AG09309 (cell line): ENCODE measurements at regions not wholly inside any gene's neighbourhood (a gene's known extent, or its start where the extent isn't known, plus 50 kb on each side); places are given as distances from the start of the nearest gene placed in this dataset.

Experiments used
- DNase-seq: peaks from one replicate; pipeline ENCODE4 v3.0.0-alpha.2; 2010; ENCODE audit warnings: low read depth
- H3K4me3 ChIP-seq: 2 replicates; pipeline ENCODE4 v1.5.1; 2011; ENCODE audit warnings: mild to moderate bottlenecking, low read depth, low read length, moderate library complexity; ENCODE audit not compliant: control insufficient read depth
- CTCF ChIP-seq: IDR thresholded peaks from 2 replicates; pipeline ENCODE4 v1.5.1; 2011; ENCODE audit warnings: mild to moderate bottlenecking, low read depth, low read length, inconsistent platforms; ENCODE audit not compliant: insufficient read depth, control insufficient read depth; ENCODE audit errors: missing control alignments

GRCh38 chr2:122094557-122094956, 339.1 kb downstream of the TSN start:
- TF ChIP-seq CTCF, result no peak
- DNase-seq, result no peak
- no peak overlapping the region for H3K4me3 ChIP-seq

GRCh38 chr2:122096761-122097160, 341.3 kb downstream of the TSN start:
- H3K4me3 ChIP-seq, result no peak overlapping the region
- DNase-seq, result no peak
- TF ChIP-seq CTCF, result no peak

- H3K4me3 ChIP-seq, result no peak overlapping the region
- no peak for DNase-seq
- TF ChIP-seq CTCF, result no peak
Measured at GRCh38 chr2:122098306-122098705, 342.9 kb downstream of the TSN start.

- TF ChIP-seq CTCF, result no peak
- DNase-seq, result no peak
- no peak overlapping the region for H3K4me3 ChIP-seq
Measured at GRCh38 chr2:122100346-122100745, 344.9 kb downstream of the TSN start.

GRCh38 chr2:122100756-122101155, 345.3 kb downstream of the TSN start:
- DNase-seq, result no peak
- H3K4me3 ChIP-seq, result no peak overlapping the region
- no peak for TF ChIP-seq CTCF

- TF ChIP-seq CTCF, result no peak
- no peak overlapping the region for H3K4me3 ChIP-seq
- no peak for DNase-seq
Measured at GRCh38 chr2:122101319-122101718, 345.9 kb downstream of the TSN start.
